ENCODE measurements at regions not wholly inside any gene's neighbourhood (a gene's known extent, or its start where the extent isn't known, plus 50 kb on each side); places are given as distances from the start of the nearest gene placed in this dataset.
A peak's percentile ranks its signal among the peaks of the same experiment; 100 is the strongest.
"Not testable (repeated sequence)": the region's sequence is repeated elsewhere in the genome, so short reads cannot be mapped to it uniquely, and the experiment has no call there.

- FAIRE-seq (no peak), DNase-seq (ENCODE audit: extremely low spot score, insufficient read length, low read depth) (no peak)
Measured at GRCh38 chr1:148290881-148291280, 138.8 kb upstream of the NBPF11 start.

DNA sequence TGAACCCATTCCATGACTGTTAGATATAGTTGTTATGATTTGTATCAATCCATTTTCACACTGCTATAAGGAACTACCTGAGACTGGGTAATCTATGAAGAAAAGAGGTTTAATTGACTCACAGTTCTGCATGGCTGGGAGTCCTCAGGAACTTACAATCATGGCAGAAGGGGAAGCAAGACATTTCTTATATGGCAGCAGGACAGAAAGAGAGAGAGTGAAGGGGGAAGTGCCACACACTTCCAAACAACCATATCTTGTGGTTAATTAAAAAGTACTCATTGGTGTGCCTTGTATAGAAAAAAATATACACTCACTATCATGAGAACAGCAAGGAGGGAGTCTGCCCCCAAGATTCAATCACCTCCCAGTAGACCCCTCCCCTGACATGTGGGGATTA is 137.6 kb upstream of the NBPF11 start:
- FAIRE-seq = no peak
- DNase-seq (ENCODE audit: extremely low spot score, insufficient read length, low read depth) = no peak

DNA sequence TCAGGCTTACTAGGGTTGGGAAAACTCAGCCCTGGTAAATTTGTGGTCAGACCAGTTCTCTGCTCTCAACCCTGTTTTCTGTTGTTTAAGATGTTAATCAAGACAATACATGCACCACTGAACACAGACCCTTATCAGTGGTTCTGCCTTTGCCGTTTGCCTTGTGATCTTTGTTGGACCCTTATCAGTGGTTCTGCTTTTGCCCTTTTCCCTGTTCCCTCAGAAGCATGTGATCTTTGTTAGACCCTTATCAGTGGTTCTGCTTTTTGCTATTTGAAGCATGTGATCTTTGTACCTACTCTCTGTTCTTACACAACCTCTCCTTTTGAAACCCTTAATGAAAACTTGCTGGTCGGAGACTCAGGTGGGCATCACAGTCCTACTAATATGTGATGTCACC is 133.9 kb upstream of the NBPF11 start:
- not testable (repeated sequence) for DNase-seq (ENCODE audit: extremely low spot score, insufficient read length, low read depth); FAIRE-seq

- peak; percentile 48 for FAIRE-seq
- DNase-seq (ENCODE audit: extremely low spot score, insufficient read length, low read depth) = not testable (repeated sequence)
Measured at GRCh38 chr1:148280831-148281572, 128.9 kb upstream of the NBPF11 start.

DNA sequence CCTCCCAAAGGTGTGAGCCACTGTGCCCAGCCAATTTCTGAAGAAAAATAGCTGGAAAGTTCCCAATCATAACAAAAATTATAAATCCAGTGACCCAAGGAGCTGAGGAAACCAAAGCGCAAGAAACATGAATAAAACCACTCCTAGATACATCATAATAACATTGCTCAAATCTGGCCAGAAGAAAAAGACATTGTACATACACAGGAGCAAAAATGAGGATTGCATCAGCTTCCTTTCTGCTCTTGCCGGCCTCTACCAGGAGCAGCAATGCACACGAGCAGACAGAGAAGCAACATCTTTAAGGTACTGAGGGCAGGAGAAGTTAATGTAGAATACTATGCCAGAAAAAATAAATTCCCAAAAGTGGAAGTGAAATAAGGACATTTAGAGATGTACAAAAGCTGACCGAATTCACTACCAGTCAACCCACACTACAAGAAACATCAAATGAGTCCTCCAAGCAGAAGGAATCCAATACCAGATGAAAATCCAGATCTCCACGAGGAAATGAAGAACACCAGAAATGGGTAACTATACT is 127.0 kb upstream of the NBPF11 start:
- FAIRE-seq; DNase-seq (ENCODE audit: extremely low spot score, insufficient read length, low read depth): not testable (repeated sequence)

DNA sequence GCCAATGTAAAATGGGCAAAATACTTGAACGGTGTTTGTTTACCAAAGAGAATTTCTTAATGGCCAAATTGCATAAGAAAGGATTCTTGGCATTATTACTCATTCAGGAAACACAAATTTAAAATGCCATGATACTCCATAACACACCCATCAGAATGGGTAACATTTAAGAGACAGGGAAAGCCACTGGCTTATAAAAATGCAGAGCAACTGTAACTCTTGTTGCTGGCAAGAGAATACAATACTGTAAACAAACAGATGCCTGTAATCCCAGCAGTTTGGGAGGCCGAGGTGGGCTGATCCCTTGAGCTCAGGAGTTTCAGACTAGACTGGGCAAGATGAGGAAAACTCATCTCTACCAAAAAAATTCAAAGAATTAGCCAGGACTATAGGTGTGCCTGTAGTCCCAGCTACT is 125.8 kb upstream of the NBPF11 start:
- FAIRE-seq = not testable (repeated sequence)

DNA sequence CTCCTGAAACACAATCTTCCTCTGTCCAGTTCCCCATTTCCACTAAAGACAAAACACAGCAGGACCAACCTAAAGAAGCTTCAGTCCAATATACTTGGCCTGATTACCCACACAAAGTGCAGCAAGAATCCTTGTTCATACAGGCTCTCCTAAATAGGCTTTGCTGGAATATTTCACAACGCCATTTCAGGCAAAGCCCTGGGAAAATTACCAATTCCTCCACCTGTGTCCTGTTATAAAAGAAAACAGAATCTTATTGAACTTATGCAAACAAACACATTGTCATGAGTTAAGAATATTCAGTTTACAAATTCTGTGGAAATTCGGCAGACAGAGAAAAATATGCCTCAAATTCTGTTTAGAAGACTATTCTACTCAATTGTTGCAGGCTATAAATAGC is 115.0 kb upstream of the NBPF11 start:
- FAIRE-seq; DNase-seq (ENCODE audit: extremely low spot score, insufficient read length, low read depth): not testable (repeated sequence)

More for the DNA sequence above, 125.8 kb upstream of the NBPF11 start:
- not testable (repeated sequence) for DNase-seq (ENCODE audit: extremely low spot score, insufficient read length, low read depth)

DNA sequence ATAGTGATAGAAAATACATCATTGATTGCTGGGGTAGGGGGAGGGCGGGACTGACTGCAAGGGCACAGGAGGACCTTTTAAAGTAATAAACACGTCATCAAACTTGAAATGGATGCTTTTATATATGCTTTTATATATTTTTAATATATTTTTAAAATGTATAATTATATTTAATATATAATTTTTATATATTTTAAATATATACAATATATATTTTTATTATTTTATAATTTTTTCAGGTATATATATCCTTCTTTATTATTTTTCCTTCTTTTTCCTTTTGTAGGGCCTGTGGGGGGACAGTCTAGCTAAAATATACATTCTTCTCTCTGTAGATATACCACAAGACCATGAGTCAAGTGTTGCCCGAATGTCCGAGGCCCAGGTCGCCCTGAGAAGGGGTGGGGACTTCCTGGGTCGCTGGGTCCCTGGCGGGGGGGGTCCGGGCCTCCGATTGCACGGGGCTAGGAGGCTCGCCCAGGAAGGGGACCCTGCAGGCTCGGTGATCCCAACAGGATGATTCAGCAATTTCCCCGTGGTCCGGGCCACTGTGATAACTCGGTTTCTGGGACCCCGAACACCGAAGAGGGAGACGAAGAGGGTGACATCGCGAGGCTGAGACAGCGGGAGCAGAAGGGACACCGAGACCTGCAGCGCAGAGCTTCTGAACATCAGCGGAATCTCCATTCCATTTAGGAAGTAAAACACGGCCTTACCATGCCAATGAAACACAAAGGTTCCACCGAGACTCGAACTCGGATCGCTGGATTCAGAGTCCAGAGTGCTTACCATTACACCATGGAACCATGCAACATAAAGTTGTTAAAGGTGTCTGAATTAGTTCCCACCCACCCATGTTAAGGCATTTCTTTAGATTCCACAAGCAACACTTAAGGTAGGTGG is 112.5 kb upstream of the NBPF11 start:
- no peak for FAIRE-seq
- no peak for DNase-seq (ENCODE audit: extremely low spot score, insufficient read length, low read depth)

DNA sequence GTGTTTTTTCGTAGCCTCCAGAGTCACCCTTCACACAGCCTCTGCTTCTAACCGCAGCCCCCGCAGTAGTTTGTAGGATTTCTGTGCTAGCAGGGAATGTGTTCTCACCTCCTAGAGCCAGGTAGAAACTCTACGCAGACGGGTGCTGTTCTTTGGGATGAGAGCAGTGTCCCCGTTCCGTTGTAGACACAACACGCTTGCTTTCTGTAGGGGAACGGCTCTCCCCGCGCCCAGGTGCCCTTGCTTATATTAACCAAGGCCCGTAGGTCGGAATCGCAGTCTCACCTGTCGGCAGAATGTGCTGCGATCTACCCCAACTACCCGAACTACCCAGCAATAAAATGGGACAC is 111.8 kb upstream of the NBPF11 start:
- FAIRE-seq (no peak), DNase-seq (ENCODE audit: extremely low spot score, insufficient read length, low read depth) (no peak)

GRCh38 chr1:148263128-148263905 is 111.2 kb upstream of the NBPF11 start:
- FAIRE-seq = no peak
- DNase-seq (ENCODE audit: extremely low spot score, insufficient read length, low read depth) = peak; percentile 26

DNA sequence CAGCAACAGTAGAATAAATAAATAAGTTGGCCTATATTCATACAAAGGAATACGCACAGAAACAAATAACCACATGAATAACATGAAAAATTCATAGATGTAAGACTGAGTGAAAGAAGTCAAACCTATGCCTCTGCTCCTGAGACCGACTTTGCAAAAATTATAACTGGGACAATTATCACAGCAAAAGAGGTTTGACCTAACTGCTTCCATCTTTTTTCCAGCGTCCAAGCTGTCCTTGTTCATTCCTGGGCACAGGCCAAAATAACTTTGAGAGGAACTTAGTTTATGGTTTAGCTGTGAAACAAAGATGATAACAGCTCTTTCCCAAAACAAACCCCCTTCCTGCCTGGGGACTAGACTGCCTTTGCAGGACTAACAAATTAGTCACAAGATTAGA is 109.6 kb upstream of the NBPF11 start:
- DNase-seq (ENCODE audit: extremely low spot score, insufficient read length, low read depth); FAIRE-seq: not testable (repeated sequence)

GRCh38 chr1:148257886-148258285 is 105.8 kb upstream of the NBPF11 start:
- FAIRE-seq; DNase-seq (ENCODE audit: extremely low spot score, insufficient read length, low read depth): not testable (repeated sequence)

GRCh38 chr1:148254611-148255429 is 102.7 kb upstream of the NBPF11 start:
- FAIRE-seq = peak; percentile 48
- DNase-seq (ENCODE audit: extremely low spot score, insufficient read length, low read depth) = not testable (repeated sequence)

GRCh38 chr1:148253808-148254207 is 101.7 kb upstream of the NBPF11 start:
- DNase-seq (ENCODE audit: extremely low spot score, insufficient read length, low read depth); FAIRE-seq: not testable (repeated sequence)

DNA sequence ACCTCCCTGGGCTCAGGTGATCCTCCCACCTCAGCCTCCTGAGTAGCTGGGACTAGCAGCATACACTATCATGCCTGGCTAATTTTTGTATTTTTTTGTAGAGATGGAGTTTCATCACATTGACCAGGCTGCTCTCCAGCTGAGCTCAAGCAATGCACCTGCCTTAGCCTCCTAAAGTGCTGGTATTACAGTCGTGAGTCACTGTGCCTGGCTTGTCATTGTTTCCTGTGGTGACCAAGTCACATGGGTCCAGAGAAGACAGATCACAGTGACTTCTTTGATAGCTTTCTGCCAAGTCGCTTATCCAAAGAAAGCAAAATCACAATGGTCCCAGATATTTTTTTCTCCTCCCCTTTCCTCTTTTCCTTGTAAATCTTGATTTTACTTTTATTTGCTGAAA is 96.7 kb upstream of the NBPF11 start:
- DNase-seq (ENCODE audit: extremely low spot score, insufficient read length, low read depth); FAIRE-seq: not testable (repeated sequence)

GRCh38 chr1:148246258-148246861 is 94.3 kb upstream of the NBPF11 start:
- FAIRE-seq; DNase-seq (ENCODE audit: extremely low spot score, insufficient read length, low read depth): not testable (repeated sequence)

GRCh38 chr1:148245843-148246242 is 93.8 kb upstream of the NBPF11 start:
- not testable (repeated sequence) for DNase-seq (ENCODE audit: extremely low spot score, insufficient read length, low read depth); FAIRE-seq

GRCh38 chr1:148245443-148245842 is 93.4 kb upstream of the NBPF11 start:
- not testable (repeated sequence) for FAIRE-seq; DNase-seq (ENCODE audit: extremely low spot score, insufficient read length, low read depth)

DNA sequence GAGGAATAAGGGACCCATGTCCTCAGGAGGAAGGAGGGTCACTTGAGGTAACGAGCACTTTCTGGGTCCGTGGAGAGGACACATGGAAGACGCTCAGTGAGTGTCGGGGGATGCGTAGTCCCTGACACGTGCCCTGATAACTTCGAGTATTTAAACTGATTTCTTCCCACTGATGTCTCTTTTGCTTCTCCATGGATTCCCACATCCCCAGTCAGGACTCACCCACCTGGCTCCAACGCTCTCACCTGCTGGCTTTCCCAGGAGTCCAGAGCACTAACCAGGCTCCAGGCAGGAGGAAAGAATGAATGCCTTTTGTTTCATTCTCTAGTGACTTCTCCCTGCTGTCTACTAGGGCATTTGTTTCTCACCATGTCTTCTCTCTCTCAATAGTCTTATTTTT is 81.2 kb upstream of the NBPF11 start:
- not testable (repeated sequence) for DNase-seq (ENCODE audit: extremely low spot score, insufficient read length, low read depth); FAIRE-seq

Measured in GM18507 (cell line).